Activated gamma-delta T cell treated with anti-CD3 and anti-CD28 coated beads, Interleukin-2, amount 50 U/mL, for 16 hours (primary cell): ENCODE measurements at regions not wholly inside any gene's neighbourhood (a gene's known extent, or its start where the extent isn't known, plus 50 kb on each side); places are given as distances from the start of the nearest gene placed in this dataset.
"Not testable (repeated sequence)": the region's sequence is repeated elsewhere in the genome, so short reads cannot be mapped to it uniquely, and the experiment has no call there.

Experiments
- DNase-seq: peaks from one replicate; pipeline ENCODE4 v3.0.0-alpha.2; 2020; ENCODE audit warnings: low read depth

DNA sequence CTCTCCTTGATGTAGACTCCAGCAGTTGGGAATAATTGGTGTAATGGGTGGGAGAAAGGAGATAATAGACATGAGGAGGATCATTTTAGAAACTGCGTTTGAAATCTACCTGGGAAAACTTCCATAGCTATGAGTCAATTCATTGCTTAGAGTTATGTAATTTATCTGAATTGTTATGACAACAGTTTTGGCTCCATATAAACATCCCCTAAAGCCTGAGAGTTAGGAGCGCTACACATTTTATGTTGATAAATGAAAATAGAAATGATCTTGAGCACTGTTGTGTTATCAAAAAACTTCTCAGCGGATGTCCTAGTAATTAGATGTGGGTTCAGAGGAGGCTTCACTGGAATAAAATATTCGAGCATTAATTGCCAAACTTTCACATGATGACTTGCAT lies 573.4 kb downstream of the TSN start:
- DNase-seq, result no peak

DNA sequence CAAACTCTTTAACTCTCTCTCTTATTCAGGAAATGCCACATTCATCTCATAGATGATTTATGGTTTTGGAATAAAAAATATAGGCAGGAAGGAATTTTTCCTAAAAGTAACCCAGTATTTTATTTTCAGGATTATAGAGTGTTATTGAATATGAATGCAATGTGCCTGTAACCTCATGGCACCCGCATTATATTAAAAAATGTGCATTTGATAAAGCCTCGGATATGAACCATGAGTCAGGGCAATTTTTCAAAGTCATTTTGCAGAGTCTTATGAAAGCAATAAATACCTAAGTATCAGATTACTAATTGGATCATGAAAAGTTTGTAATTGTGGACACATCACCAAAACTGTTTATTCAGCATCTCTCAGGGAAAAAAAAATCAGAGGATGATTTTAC lies 573.8 kb downstream of the TSN start:
- DNase-seq, result no peak

DNA sequence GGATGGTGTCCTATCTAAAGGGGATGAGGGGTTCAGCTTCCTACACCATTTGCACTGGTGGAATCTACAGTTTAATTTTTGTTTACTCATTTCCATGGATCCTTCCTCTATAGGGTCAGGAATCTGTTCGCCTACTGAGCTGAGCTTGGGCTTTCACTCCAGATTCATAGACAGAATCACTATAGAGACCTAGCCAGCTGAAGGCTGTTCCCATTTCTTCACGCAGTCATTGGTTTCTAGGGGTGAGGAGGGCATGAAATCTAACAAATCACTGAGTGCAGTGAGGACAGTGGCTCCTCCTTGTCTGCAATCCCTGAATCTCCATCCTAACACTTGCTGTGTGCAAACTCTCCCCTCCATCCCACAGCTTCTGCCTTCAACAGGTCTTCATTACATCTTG lies 578.5 kb downstream of the TSN start:
- DNase-seq, result no peak

DNA sequence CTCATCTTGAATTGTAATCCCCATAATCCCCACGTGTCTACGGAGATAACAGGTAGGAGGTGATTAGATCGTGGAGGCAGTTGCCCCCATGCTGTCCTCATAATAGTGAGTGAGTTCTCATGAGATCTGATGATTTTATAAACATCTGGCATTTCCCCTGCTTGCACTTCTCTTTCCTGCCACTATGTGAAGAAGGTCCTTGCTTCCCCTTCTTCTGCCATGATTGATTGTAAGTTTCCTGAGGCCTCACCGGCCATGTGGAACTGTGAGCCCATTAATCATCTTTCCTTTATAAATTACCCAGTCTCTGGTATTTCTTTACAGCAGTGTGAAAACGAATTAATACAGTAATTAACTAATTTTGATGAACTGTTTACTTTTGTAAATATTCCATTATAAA lies 582.5 kb downstream of the TSN start:
- DNase-seq, result no peak

DNA sequence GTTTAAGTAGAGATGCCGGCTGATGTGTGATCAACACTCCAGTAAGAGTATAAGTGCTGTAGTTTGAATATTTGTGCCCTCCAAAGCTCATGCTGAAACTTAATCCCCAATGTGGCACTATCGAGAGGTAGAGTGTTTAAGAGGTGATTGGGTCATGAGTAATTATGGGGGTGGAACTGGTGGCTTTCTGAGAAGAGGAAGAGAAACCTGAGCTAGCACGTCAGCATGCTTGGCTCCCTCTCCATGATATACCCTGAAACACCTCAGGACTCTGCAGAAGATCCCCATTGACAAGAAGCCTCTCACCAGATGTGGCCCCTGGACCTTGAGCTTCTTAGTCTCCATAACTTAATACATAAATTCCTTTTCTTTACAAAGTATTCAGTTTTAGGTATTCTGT lies 584.8 kb downstream of the TSN start:
- DNase-seq, result no peak

- DNase-seq, result no peak
Observed at GRCh38 chr2:122341007-122341406, 585.6 kb downstream of the TSN start.

DNA sequence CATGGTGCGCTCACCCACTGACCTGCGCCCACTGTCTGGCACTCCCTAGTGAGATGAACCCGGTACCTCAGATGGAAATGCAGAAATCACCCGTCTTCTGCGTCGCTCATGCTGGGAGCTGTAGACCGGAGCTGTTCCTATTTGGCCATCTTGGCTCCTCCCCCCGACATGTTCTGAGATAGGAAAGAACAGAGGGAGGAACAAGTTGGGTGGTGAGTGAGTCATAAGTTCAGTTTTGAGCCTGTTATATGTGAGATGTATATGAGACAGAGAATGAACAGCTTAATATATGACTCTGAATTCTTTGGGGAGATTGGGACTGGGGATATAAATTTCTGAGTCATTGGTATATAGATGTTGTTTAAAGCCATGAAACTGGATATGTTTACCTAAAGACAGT lies 596.7 kb downstream of the TSN start:
- DNase-seq, result not testable (repeated sequence)

- no peak for DNase-seq
Observed at GRCh38 chr2:122357998-122358397, 602.5 kb downstream of the TSN start.

GRCh38 chr2:122358729-122359128 lies 603.3 kb downstream of the TSN start:
- DNase-seq, result no peak

- DNase-seq, result no peak
Observed at GRCh38 chr2:122363885-122364284, 608.4 kb downstream of the TSN start.

GRCh38 chr2:122366427-122366826 lies 611.0 kb downstream of the TSN start:
- DNase-seq, result no peak

DNA sequence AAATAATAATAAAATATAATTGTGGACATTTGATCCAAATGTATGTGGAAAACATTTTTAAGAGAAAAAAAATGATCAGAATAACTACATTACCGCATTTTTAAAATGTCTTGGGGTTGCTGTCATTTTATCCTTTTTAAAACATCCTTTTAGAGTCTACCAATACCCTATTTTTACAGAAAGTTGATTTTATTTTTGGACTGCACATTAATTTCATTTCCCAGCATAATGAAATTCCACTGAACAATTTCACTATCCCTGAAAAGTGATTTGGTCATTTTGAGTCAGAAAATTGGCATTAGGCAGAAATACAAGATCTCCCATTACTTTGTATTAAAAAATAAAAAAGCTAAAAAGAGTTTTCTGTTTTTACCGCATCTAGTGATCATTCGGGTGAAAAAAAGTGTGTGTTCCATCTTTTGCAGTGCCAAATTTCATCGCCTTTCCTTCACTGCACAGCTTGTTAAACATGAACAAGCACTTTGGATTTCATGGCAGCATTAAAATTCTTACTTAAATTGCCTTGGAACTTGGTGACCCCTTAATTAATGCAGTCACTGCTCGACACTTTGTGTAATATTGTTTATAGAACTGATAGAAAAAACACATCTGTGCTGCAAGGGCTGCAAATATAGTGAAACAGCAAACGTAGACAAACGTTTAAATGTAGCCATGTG lies 611.7 kb downstream of the TSN start:
- no peak for DNase-seq

DNA sequence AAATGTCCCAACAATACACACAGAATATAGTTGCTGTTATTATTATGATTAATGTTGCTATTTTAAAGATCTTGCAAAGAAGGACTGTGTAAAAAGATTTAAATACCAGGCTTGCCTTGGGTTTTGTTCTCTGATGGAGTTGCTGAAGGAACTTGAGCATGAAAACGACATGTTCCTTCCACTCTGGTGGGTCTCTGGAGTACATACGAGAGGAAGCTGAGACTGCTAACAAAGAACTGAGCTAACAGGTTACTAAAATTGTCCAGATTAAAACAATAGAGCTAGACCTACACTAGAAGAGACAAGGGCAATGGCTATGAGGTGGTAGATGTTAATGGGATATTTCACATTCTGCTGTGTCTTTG lies 612.2 kb downstream of the TSN start:
- no peak for DNase-seq

DNA sequence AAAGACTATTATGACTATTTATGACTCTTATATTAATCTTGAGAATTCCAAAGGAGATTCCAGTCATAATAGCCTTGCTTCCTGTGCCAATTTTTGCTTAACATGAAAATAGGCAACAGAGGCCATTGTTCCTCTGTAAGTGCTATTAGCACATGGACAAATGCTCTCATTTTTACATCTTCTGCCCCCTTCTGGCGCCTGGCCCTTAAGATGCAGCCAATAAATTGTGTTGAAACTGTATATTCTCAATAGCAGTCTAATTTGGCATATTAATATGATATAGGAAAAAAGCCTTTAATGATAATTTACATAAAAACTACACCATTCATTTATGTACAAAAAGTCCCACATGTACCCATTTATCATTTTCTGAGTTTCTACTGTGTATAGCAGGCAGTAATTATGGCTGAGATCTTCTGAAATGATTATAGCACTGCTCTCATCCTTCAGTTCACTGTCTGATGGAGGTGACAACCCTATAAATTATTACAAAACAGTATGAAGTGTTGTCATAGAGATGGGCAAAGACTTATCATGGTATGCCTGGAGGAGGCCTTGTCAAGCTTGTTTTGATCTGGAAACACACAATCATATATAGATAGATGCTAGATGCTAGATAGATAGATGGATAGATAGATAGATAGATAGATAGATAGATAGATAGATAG lies 613.3 kb downstream of the TSN start:
- no peak for DNase-seq

GRCh38 chr2:122378521-122378920 lies 623.1 kb downstream of the TSN start:
- no peak for DNase-seq

DNA sequence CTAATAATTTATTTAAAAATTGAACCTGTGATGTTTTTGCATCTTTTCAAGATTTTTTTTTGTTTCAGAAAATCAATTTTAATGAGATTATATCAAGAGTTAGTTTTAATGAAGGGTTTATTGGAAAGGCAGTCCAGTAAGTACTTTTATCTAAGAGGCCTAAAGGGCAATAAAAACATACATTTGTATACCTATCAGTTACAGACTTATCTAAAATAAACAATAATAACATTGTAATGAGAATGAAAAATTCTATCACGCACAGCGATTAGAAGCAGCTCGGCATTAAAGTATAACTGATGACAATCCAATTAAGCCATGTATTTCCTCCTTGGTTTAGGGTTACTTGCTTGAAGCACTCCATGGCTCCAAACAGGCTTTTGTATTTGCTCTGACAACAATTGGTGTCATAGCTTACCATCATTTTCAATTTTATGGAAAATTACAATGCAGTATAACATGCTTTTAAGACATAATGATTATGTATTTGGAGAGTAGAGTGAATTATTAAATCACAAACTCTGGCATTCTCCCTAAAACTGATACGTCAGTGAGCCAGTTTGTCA lies 629.4 kb downstream of the TSN start:
- DNase-seq, result no peak

- DNase-seq, result no peak
Observed at GRCh38 chr2:122388208-122388607, 632.8 kb downstream of the TSN start.

DNA sequence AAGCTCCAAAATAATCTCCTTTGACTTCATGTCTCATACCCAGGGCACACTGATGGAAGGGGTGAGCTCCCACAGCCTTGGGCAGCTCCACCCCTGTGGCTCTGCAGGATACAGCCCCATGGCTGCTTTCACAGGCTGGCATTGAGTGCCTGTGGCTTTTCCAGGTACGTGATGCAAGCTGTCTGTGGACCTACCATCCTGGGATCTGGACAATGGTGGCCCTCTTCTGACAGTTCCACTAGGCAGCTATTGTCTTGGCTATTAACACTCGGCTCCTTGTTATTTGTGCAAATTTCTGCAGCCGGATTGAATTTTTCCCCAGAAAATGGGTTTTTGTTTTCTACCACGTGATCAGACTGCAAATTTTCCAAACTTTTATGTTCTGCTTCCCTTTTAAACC lies 634.2 kb downstream of the TSN start:
- DNase-seq, result no peak

DNA sequence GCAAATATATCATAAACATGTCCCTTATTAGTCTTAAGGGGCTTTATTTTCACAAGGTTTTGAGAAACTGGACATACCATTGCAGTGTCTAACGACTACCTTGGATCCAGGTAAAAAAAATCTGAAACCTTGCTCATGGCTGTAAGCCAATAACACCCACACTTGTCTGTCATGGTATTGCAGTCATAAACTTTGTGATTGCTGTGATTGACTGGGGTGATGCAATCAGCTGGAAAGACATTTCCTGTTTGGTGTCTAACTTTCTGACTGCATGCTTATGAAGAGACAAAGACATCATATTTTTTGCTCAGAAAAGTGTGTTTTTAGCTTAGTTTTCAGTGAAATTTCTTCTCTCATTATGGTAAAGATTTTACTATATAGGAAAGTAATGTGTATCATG lies 635.0 kb downstream of the TSN start:
- DNase-seq, result no peak

DNA sequence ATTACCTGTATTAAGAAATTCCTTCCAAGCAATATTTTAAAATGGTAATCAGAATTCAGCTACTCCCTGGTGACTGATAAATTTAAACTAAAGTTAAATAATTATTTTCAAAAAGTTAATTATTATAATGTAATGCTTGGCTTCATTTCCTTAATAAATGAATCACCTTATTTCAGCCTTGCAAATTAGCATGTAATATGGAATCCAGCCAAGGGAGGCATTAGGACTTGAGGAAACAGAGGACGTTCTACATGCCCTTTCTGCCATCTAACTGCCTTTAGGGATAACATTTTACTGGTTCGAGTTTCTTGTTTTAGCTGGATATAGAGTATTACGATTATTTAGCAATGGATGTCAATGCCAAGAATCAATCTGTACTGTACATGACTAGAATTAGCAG lies 636.3 kb downstream of the TSN start:
- no peak for DNase-seq

DNA sequence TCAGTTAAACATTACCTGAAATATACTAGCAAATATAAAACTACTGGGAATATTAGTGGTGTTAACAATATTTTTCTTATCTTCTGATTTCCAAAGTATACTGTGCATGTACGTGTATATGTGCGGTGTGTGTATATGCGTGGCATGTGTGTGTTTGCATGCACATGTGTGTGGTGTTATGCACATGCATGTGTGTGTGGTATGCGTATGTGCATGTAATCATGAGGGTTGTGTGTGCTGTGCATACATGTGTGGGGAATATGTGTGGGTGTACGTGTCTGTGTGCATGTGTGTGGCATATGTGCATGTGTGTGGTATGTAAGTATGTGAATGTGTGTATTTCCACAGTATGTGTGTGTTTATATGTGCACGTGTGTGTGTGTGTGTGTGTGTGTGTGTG lies 640.2 kb downstream of the TSN start:
- no peak for DNase-seq

DNA sequence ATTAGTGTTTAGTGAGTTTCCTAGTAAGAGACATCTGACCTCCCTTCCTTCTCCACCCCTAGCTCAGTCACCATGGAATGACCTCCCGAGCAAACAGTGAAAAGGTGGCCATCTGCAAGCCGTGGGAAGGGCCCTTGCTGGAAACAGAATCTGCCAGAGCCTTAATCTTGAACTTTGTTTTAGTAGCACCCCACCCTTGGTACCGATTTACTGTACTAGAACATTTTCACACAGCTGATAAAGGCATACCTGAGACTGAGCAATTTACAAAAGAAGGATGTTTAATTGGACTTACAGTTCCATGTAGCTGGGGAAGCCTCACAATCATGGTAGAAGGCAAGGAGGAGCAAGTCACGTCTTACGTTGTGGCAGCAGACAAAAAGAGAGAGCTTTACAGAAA lies 655.8 kb downstream of the TSN start:
- DNase-seq, result no peak

- DNase-seq, result no peak
Observed at GRCh38 chr2:122412360-122412759, 656.9 kb downstream of the TSN start.

DNA sequence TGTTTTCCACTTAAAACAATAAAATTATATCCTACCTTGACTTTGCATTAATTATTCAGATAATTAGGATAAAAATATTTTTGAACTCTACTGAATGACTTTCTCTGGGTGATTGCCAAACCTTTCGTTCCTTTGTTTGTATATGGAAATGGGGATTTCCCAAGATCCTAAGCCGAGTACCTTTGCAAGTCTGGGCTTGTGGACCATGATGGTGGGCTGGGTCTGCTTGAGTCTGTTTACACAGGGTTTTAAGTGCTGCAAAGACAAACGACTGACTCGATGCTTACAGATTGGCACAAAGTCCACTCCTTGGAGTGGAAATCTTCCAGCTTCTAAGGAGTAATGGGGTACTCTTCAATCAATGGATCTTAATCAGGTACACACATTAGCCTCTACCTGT lies 659.5 kb downstream of the TSN start:
- DNase-seq, result no peak
